ENCODE measurements at regions not wholly inside any gene's neighbourhood (a gene's known extent, or its start where the extent isn't known, plus 50 kb on each side); places are given as distances from the start of the nearest gene placed in this dataset.

GRCh38 chr16:86215979-86216585, 294.2 kb upstream of the FOXF1 start:
- TF ChIP-seq SPI1 (IDR thresholded peaks at IDR 0.05; ENCODE audit: borderline replicate concordance, insufficient read depth, low read depth, low read length), result no peak
- TF ChIP-seq CREB1 (IDR thresholded peaks at IDR 0.05; ENCODE audit: low read depth), result no peak
- TF ChIP-seq TAF1 (IDR thresholded peaks at IDR 0.05; ENCODE audit: borderline replicate concordance, low read depth, low read length), result no peak
- no peak for TF ChIP-seq SMARCA5 (IDR thresholded peaks at IDR 0.05)
- no peak for TF ChIP-seq ZNF24 (IDR thresholded peaks at IDR 0.05)
- no peak for TF ChIP-seq BACH1 (IDR thresholded peaks at IDR 0.05; ENCODE audit: borderline replicate concordance)
- no peak for TF ChIP-seq HCFC1 (IDR thresholded peaks at IDR 0.05; ENCODE audit: low read length)
- Histone ChIP-seq H4K20me1 (ENCODE audit: control insufficient read depth, insufficient read depth) (no peaks in the 10 kb centered on the region), H3K9me3 (replicated peaks; ENCODE audit: control insufficient read depth, insufficient read depth, low read length) (peaks cover 3% of the 10 kb centered on the region; the same call in 1 of the 3 replicates), H3K9ac (ENCODE audit: control insufficient read depth, insufficient read depth, low read length) (no peak overlapping the region), H3K36me3 (ENCODE audit: control insufficient read depth in 2 of 2, insufficient read depth in 2 of 2, low read length in 1 of 2) (no peaks in the 10 kb centered on the region), H3K4me2 (ENCODE audit: control insufficient read depth, insufficient read depth) (no peak overlapping the region), H3K4me1 (ENCODE audit: control insufficient read depth, insufficient read depth, low read length) (no peaks in the 10 kb centered on the region), H3K27ac (ENCODE audit: control insufficient read depth, insufficient read depth) (no peak overlapping the region), H3K4me3 (no peak overlapping the region), H2AFZ (ENCODE audit: control insufficient read depth, low read depth, low read length) (no peak overlapping the region), H3K27me3 (replicated peaks in 1 of 2; ENCODE audit: control insufficient read depth in 2 of 2, insufficient read depth in 2 of 2, low read length in 1 of 2) (0 out of 4 replicates have a peak, but pooled peaks cover 0 to 3% of the 10 kb centered on the region in 2 experiments), H3K79me2 (ENCODE audit: control insufficient read depth, insufficient read depth, low read length) (no peaks in the 10 kb centered on the region)
- ATAC-seq, result no peak
- WGBS (ENCODE audit: insufficient coverage, insufficient replicate concordance, low lambda C conversion rate, missing lambda C conversion rate), result 47% methylated on average over 9 of the region's 9 CpGs
- POLR2A ChIA-PET, result no interaction called here
- CTCF ChIA-PET, result no interaction called here
- in situ Hi-C loops (cut with MboI), result no loop called here
- RAD21 ChIA-PET (ENCODE audit: unreplicated experiment), result no interaction called here
- SMC1A ChIA-PET (ENCODE audit: uncharacterized antibody, unreplicated experiment), result interaction anchor here (1.5 kb wide), 1 partner anchor 10 kb away, joined by 3 read pairs; no protein-coding TSS in a partner anchor
- BruUV-seq (replicated peaks), result no TSS peak
- intact Hi-C loops (cut with micrococcal nuclease; ENCODE audit: unreplicated experiment), result no loop called here
- DNase-seq (ENCODE audit: low read depth, low spot score), result no peak
- FAIRE-seq, result no peak

GRCh38 chr16:86216591-86216990, 293.7 kb upstream of the FOXF1 start:
- WGBS (ENCODE audit: insufficient coverage, insufficient replicate concordance, low lambda C conversion rate, missing lambda C conversion rate), result 25% methylated on average over 9 of the region's 9 CpGs
- peaks cover 3% of the 10 kb centered on the region; the same call in 1 of the 3 replicates for H3K9me3 ChIP-seq (replicated peaks; ENCODE audit: control insufficient read depth, insufficient read depth, low read length)
- no peak overlapping the region for H3K9ac ChIP-seq (ENCODE audit: control insufficient read depth, insufficient read depth, low read length)
- ChIA-PET SMC1A (ENCODE audit: uncharacterized antibody, unreplicated experiment) (interaction anchor here (1.5 kb wide), 1 partner anchor 11 kb away, joined by 3 read pairs; no protein-coding TSS in a partner anchor), POLR2A (no interaction called here), RAD21 (ENCODE audit: unreplicated experiment) (no interaction called here), CTCF (no interaction called here)
- no TSS peak for BruUV-seq (replicated peaks)
- no peak overlapping the region for H3K4me3 ChIP-seq
- 0 out of 4 replicates have a peak, but pooled peaks cover 0 to 3% of the 10 kb centered on the region in 2 experiments for H3K27me3 ChIP-seq (replicated peaks in 1 of 2; ENCODE audit: control insufficient read depth in 2 of 2, insufficient read depth in 2 of 2, low read length in 1 of 2)
- no peak for ATAC-seq
- H3K4me2 ChIP-seq (ENCODE audit: control insufficient read depth, insufficient read depth), result no peak overlapping the region
- in situ Hi-C loops (cut with MboI), result no loop called here
- no peaks in the 10 kb centered on the region for H4K20me1 ChIP-seq (ENCODE audit: control insufficient read depth, insufficient read depth)
- H3K27ac ChIP-seq (ENCODE audit: control insufficient read depth, insufficient read depth), result no peak overlapping the region
- no peaks in the 10 kb centered on the region for H3K4me1 ChIP-seq (ENCODE audit: control insufficient read depth, insufficient read depth, low read length)
- H3K79me2 ChIP-seq (ENCODE audit: control insufficient read depth, insufficient read depth, low read length), result no peaks in the 10 kb centered on the region
- intact Hi-C loops (cut with micrococcal nuclease; ENCODE audit: unreplicated experiment), result no loop called here
- DNase-seq (ENCODE audit: low read depth, low spot score), result no peak
- no peak overlapping the region for H2AFZ ChIP-seq (ENCODE audit: control insufficient read depth, low read depth, low read length)
- no peaks in the 10 kb centered on the region for H3K36me3 ChIP-seq (ENCODE audit: control insufficient read depth in 2 of 2, insufficient read depth in 2 of 2, low read length in 1 of 2)
- no peak for FAIRE-seq
- TF ChIP-seq, protein P1, sequence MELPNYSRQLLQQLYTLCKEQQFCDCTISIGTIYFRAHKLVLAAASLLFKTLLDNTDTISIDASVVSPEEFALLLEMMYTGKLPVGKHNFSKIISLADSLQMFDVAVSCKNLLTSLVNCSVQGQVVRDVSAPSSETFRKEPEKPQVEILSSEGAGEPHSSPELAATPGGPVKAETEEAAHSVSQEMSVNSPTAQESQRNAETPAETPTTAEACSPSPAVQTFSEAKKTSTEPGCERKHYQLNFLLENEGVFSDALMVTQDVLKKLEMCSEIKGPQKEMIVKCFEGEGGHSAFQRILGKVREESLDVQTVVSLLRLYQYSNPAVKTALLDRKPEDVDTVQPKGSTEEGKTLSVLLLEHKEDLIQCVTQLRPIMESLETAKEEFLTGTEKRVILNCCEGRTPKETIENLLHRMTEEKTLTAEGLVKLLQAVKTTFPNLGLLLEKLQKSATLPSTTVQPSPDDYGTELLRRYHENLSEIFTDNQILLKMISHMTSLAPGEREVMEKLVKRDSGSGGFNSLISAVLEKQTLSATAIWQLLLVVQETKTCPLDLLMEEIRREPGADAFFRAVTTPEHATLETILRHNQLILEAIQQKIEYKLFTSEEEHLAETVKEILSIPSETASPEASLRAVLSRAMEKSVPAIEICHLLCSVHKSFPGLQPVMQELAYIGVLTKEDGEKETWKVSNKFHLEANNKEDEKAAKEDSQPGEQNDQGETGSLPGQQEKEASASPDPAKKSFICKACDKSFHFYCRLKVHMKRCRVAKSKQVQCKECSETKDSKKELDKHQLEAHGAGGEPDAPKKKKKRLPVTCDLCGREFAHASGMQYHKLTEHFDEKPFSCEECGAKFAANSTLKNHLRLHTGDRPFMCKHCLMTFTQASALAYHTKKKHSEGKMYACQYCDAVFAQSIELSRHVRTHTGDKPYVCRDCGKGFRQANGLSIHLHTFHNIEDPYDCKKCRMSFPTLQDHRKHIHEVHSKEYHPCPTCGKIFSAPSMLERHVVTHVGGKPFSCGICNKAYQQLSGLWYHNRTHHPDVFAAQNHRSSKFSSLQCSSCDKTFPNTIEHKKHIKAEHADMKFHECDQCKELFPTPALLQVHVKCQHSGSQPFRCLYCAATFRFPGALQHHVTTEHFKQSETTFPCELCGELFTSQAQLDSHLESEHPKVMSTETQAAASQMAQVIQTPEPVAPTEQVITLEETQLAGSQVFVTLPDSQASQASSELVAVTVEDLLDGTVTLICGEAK (IDR thresholded peaks at IDR 0.05; ENCODE audit: borderline replicate concordance), result no peak
- TF ChIP-seq NR2C2 (IDR thresholded peaks at IDR 0.05; ENCODE audit: borderline replicate concordance, control insufficient read depth, insufficient read length, low read depth), result no peak
- no peak for TF ChIP-seq MEF2B (IDR thresholded peaks at IDR 0.05; ENCODE audit: partially characterized antibody, poor library complexity, severe bottlenecking)
- no peak for TF ChIP-seq HDAC6 (IDR thresholded peaks at IDR 0.05; ENCODE audit: unreplicated experiment)

All from GM12878 (cell line).